ENCODE measurements at regions not wholly inside any gene's neighbourhood (a gene's known extent, or its start where the extent isn't known, plus 50 kb on each side); places are given as distances from the start of the nearest gene placed in this dataset.

DNA sequence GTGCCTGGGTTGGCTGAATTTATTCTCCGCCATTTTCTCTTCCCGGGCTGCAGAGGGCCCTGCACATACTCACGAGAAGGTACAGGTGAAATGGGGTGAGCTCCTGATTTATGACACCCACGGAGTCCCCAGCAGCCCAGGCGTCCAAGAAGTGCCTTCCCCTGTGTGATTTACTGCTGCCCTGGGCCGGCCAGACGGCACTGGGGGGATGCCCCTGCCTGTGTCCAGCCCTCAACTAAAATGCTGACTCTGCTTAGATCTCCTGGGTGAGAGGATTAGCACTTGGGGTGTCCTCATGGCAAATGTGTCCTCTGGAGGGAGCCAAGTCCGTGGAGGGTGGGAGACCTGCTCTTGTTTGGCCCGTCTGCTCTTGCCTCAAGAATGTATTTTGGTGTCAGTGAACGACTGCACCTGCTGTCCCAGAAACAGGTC lies 132.4 kb downstream of the MAF start (continued):
- TF ChIP-seq, protein P1, sequence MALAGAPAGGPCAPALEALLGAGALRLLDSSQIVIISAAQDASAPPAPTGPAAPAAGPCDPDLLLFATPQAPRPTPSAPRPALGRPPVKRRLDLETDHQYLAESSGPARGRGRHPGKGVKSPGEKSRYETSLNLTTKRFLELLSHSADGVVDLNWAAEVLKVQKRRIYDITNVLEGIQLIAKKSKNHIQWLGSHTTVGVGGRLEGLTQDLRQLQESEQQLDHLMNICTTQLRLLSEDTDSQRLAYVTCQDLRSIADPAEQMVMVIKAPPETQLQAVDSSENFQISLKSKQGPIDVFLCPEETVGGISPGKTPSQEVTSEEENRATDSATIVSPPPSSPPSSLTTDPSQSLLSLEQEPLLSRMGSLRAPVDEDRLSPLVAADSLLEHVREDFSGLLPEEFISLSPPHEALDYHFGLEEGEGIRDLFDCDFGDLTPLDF (CRISPR knock-in tag; IDR thresholded peaks at IDR 0.05) = no peak
- no peak for TF ChIP-seq SMAD3 (CRISPR knock-in tag; IDR thresholded peaks at IDR 0.05; ENCODE audit: borderline replicate concordance)

DNA sequence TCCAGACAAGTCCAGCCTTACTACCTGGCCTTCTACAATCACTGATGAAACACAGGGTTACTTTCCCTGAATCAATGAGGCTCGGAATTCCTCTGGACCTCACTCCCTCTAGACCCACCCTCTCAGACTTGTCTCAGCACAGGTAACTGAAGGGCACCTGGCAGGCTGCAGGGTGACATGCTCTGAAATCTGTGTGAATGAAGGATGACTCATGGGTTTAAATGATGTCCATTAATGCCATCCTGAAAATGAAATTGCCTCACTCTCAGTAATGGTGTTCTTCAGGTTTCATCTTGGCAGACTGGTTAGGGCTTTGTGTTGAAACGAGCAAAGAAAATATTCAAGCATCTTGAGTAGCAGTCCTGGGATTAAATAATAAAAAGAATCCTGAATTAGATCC lies 134.4 kb downstream of the MAF start:
- ATAC-seq (no peak), DNase-seq (ENCODE audit: low spot score) (no peak)
- H3K36me3 Mint-ChIP-seq = no peaks in the 10 kb centered on the region
- H3K4me3 Mint-ChIP-seq = no peak overlapping the region
- TF ChIP-seq ZNF232 (CRISPR knock-in tag; IDR thresholded peaks at IDR 0.05) (no peak), ETV6 (CRISPR knock-in tag; IDR thresholded peaks at IDR 0.05) (no peak), IRF1 (CRISPR knock-in tag; IDR thresholded peaks at IDR 0.05) (no peak), SOX15 (CRISPR knock-in tag; IDR thresholded peaks at IDR 0.05) (no peak), TP53 (CRISPR knock-in tag; IDR thresholded peaks at IDR 0.05) (no peak), ELF4 (CRISPR knock-in tag; IDR thresholded peaks at IDR 0.05; ENCODE audit: low read depth) (no peak), MXD4 (CRISPR knock-in tag; IDR thresholded peaks at IDR 0.05; ENCODE audit: borderline replicate concordance) (no peak), JAZF1 (CRISPR knock-in tag; IDR thresholded peaks at IDR 0.05) (no peak), GRHL2 (CRISPR knock-in tag; IDR thresholded peaks at IDR 0.05; ENCODE audit: insufficient replicate concordance, severe bottlenecking) (no peak), AFF4 (CRISPR knock-in tag; IDR thresholded peaks at IDR 0.05; ENCODE audit: borderline replicate concordance) (no peak), NFYB (CRISPR knock-in tag; conservative IDR thresholded peaks at IDR 0.05; ENCODE audit: low read depth) (no peak), HMGA2 (CRISPR knock-in tag; IDR thresholded peaks at IDR 0.05) (no peak), ESRRA (CRISPR knock-in tag; IDR thresholded peaks at IDR 0.05; ENCODE audit: borderline replicate concordance) (no peak), ATF3 (CRISPR knock-in tag; conservative IDR thresholded peaks at IDR 0.05) (no peak), PRRX2 (CRISPR knock-in tag; IDR thresholded peaks at IDR 0.05) (no peak)
- TF ChIP-seq, protein P2, sequence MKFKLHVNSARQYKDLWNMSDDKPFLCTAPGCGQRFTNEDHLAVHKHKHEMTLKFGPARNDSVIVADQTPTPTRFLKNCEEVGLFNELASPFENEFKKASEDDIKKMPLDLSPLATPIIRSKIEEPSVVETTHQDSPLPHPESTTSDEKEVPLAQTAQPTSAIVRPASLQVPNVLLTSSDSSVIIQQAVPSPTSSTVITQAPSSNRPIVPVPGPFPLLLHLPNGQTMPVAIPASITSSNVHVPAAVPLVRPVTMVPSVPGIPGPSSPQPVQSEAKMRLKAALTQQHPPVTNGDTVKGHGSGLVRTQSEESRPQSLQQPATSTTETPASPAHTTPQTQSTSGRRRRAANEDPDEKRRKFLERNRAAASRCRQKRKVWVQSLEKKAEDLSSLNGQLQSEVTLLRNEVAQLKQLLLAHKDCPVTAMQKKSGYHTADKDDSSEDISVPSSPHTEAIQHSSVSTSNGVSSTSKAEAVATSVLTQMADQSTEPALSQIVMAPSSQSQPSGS (CRISPR knock-in tag; IDR thresholded peaks at IDR 0.05; ENCODE audit: borderline replicate concordance, low read depth) = no peak
- TF ChIP-seq, protein P3, sequence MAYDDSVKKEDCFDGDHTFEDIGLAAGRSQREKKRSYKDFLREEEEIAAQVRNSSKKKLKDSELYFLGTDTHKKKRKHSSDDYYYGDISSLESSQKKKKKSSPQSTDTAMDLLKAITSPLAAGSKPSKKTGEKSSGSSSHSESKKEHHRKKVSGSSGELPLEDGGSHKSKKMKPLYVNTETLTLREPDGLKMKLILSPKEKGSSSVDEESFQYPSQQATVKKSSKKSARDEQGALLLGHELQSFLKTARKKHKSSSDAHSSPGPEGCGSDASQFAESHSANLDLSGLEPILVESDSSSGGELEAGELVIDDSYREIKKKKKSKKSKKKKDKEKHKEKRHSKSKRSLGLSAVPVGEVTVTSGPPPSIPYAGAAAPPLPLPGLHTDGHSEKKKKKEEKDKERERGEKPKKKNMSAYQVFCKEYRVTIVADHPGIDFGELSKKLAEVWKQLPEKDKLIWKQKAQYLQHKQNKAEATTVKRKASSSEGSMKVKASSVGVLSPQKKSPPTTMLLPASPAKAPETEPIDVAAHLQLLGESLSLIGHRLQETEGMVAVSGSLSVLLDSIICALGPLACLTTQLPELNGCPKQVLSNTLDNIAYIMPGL (CRISPR knock-in tag; IDR thresholded peaks at IDR 0.05) = no peak
- H3K27me3 Mint-ChIP-seq (ENCODE audit: low read depth) = no peaks in the 10 kb centered on the region
- ChIA-PET CTCF (no interaction called here), POLR2A (no interaction called here)
- no peaks in the 10 kb centered on the region for H3K4me1 Mint-ChIP-seq
- no peak overlapping the region for H3K27ac Mint-ChIP-seq
- no peaks in the 10 kb centered on the region; the same call in 1 of the 2 replicates for H3K9me3 Mint-ChIP-seq
